GM23338 (cell line): ENCODE measurements at regions not wholly inside any gene's neighbourhood (a gene's known extent, or its start where the extent isn't known, plus 50 kb on each side); places are given as distances from the start of the nearest gene placed in this dataset.

ENCODE experiments used
- ATAC-seq: fragments of 200-7000 bp; cut with Tn5 transposase; 3 replicates; pipeline ENCODE4 v1.9.1; 2020
- DNase-seq: peaks from one replicate; pipeline ENCODE4 v3.0.0-alpha.2; 2015; ENCODE audit warnings: low spot score
- H2AFZ ChIP-seq: fragments of 200-600 bp; sonication (generic); 2 replicates; pipeline ENCODE4 v1.8.0; 2016; ENCODE audit warnings: antibody characterized with exemption, mild to moderate bottlenecking, moderate library complexity
- H3F3A ChIP-seq: fragments of 200-600 bp; sonication (generic); replicated peaks from 2 replicates; pipeline ENCODE4 v1.8.0; 2017; ENCODE audit warnings: antibody characterized with exemption, mixed run types, low read depth
- H3K27ac ChIP-seq: fragments of 200-600 bp; sonication (generic); 2 replicates; pipeline ENCODE4 v1.6.1; 2016; ENCODE audit warnings: low read depth
- H3K27me3 ChIP-seq: fragments of 200-600 bp; sonication (generic); 2 replicates; pipeline ENCODE4 v1.8.0; 2016; ENCODE audit warnings: mild to moderate bottlenecking, mixed run types, moderate library complexity; ENCODE audit not compliant: insufficient read depth
- H3K36me3 ChIP-seq: fragments of 200-600 bp; sonication (generic); 2 replicates; pipeline ENCODE4 v1.8.0; 2016; ENCODE audit warnings: mild to moderate bottlenecking; ENCODE audit not compliant: insufficient read depth
- H3K4me1 ChIP-seq: fragments of 200-600 bp; sonication (generic); 2 replicates; pipeline ENCODE4 v1.8.0; 2016; ENCODE audit warnings: mild to moderate bottlenecking, moderate library complexity; ENCODE audit not compliant: insufficient read depth
- H3K4me2 ChIP-seq: fragments of 200-600 bp; sonication (generic); 2 replicates; pipeline ENCODE4 v1.7.1; 2017; ENCODE audit warnings: mixed run types
- H3K4me3 ChIP-seq: fragments of 200-600 bp; sonication (generic); 2 replicates; pipeline ENCODE4 v1.6.1; 2016; ENCODE audit warnings: mixed run types
- H3K79me2 ChIP-seq: fragments of 200-600 bp; sonication (generic); replicated peaks from 2 replicates; pipeline ENCODE4 v1.8.0; 2017; ENCODE audit warnings: mild to moderate bottlenecking; ENCODE audit not compliant: insufficient read depth
- H3K9me2 ChIP-seq: fragments of 200-600 bp; sonication (generic); 2 replicates; pipeline ENCODE4 v1.8.0; 2017; ENCODE audit not compliant: insufficient read depth
- H4K20me1 ChIP-seq: fragments of 200-600 bp; sonication (generic); replicated peaks from 2 replicates; pipeline ENCODE4 v1.8.0; 2017; ENCODE audit warnings: mild to moderate bottlenecking; ENCODE audit not compliant: insufficient read depth
- H3K27ac Mint-ChIP-seq: 2 replicates; pipeline ENCODE4 v1.8.0; 2020; ENCODE audit warnings: inconsistent platforms, mild to moderate bottlenecking, moderate library complexity, mixed read lengths
- H3K27me3 Mint-ChIP-seq: 3 replicates; pipeline ENCODE4 v1.8.0; 2022; ENCODE audit warnings: low read depth, mild to moderate bottlenecking, moderate library complexity, mixed read lengths, inconsistent platforms; ENCODE audit not compliant: insufficient read depth, poor library complexity
- H3K36me3 Mint-ChIP-seq: 3 replicates; pipeline ENCODE4 v1.8.0; 2021; ENCODE audit warnings: low read depth, mild to moderate bottlenecking, inconsistent platforms, moderate library complexity, mixed read lengths
- H3K4me1 Mint-ChIP-seq: 3 replicates; pipeline ENCODE4 v1.8.0; 2020; ENCODE audit warnings: mild to moderate bottlenecking, inconsistent platforms, mixed read lengths
- H3K4me3 Mint-ChIP-seq: 3 replicates; pipeline ENCODE4 v1.8.0; 2021; ENCODE audit warnings: moderate library complexity, mild to moderate bottlenecking, inconsistent platforms, mixed read lengths
- H3K9me3 Mint-ChIP-seq: 3 replicates; pipeline ENCODE4 v1.8.0; 2020; ENCODE audit warnings: moderate library complexity, mild to moderate bottlenecking, inconsistent platforms, mixed read lengths
- CTCF ChIP-seq, 2 experiments: fragments of 200-600 bp in 1 of 2; sonication (generic) in 1 of 2; conservative IDR thresholded peaks; 2 replicates each; pipeline versions ENCODE4 v1.5.1 to v1.6.1; 2016 to 2017; ENCODE audit warnings: antibody characterized with exemption in 2 of 2, low read depth in 2 of 2, mild to moderate bottlenecking in 2 of 2, moderate library complexity in 1 of 2
- ETS1 ChIP-seq: IDR thresholded peaks from 2 replicates; pipeline ENCODE4 v1.6.1; 2016; ENCODE audit warnings: antibody characterized with exemption
- EZH2 ChIP-seq: fragments of 200-600 bp; sonication (generic); IDR thresholded peaks from one replicate; pipeline ENCODE4 v1.8.0; 2017; ENCODE audit warnings: antibody characterized with exemption, mild to moderate bottlenecking, low read depth; ENCODE audit not compliant: unreplicated experiment
- EZH2phosphoT487 ChIP-seq: fragments of 200-600 bp; sonication (generic); IDR thresholded peaks from one replicate; pipeline ENCODE4 v1.8.1; 2018; ENCODE audit warnings: antibody characterized with exemption; ENCODE audit not compliant: unreplicated experiment
- NANOG ChIP-seq: IDR thresholded peaks from 2 replicates; pipeline ENCODE4 v1.6.1; 2016; ENCODE audit warnings: antibody characterized with exemption, borderline replicate concordance
- REST ChIP-seq: IDR thresholded peaks from one replicate; pipeline ENCODE4 v1.6.1; 2018; ENCODE audit warnings: antibody characterized with exemption; ENCODE audit not compliant: unreplicated experiment
- STAT1 ChIP-seq: IDR thresholded peaks from one replicate; pipeline ENCODE4 v1.6.1; 2016; ENCODE audit warnings: antibody characterized with exemption; ENCODE audit not compliant: unreplicated experiment
- ZNF331 ChIP-seq: fragments of 250-450 bp; sonication (Bioruptor Pico); IDR thresholded peaks from 2 replicates; pipeline ENCODE4 v1.5.0; 2020; ENCODE audit warnings: low read depth, mild to moderate bottlenecking, moderate library complexity

GRCh38 chrX:121455890-121456289 is 408.5 kb downstream of the GLUD2 start:
- no peak overlapping the region for H3K4me3 ChIP-seq
- H3K9me2 ChIP-seq = no peaks in the 10 kb centered on the region
- Mint-ChIP-seq H3K27me3 (no peaks in the 10 kb centered on the region), H3K27ac (no peak overlapping the region), H3K36me3 (no peaks in the 10 kb centered on the region), H3K9me3 (no peaks in the 10 kb centered on the region), H3K4me3 (no peak overlapping the region), H3K4me1 (no peaks in the 10 kb centered on the region)
- ATAC-seq (no peak), DNase-seq (no peak)
- no peaks in the 10 kb centered on the region for H3K27me3 ChIP-seq
- no peaks in the 10 kb centered on the region for H3F3A ChIP-seq
- no peak overlapping the region for H3K27ac ChIP-seq
- no peaks in the 10 kb centered on the region for H4K20me1 ChIP-seq
- no peak overlapping the region for H3K4me2 ChIP-seq
- H3K36me3 ChIP-seq = no peaks in the 10 kb centered on the region
- TF ChIP-seq EZH2phosphoT487 (no peak), EZH2 (no peak), NANOG (no peak), CTCF (conservative IDR thresholded peaks at IDR 0.05; ENCODE audit: low read depth in 2 of 2) (no peak), ETS1 (no peak), STAT1 (no peak), ZNF331 (CRISPR knock-in tag) (no peak)
- H3K4me1 ChIP-seq = no peaks in the 10 kb centered on the region
- H3K79me2 ChIP-seq = no peaks in the 10 kb centered on the region
- no peak overlapping the region for H2AFZ ChIP-seq

GRCh38 chrX:121456315-121456714 is 408.9 kb downstream of the GLUD2 start:
- H4K20me1 ChIP-seq = no peaks in the 10 kb centered on the region
- no peak for ATAC-seq
- no peak for TF ChIP-seq CTCF (conservative IDR thresholded peaks at IDR 0.05; ENCODE audit: low read depth in 2 of 2)
- no peak for TF ChIP-seq REST
- TF ChIP-seq ZNF331 (CRISPR knock-in tag) = no peak
- no peak for TF ChIP-seq ETS1

More at GRCh38 chrX:121456315-121456714, 408.9 kb downstream of the GLUD2 start:
- Histone ChIP-seq H3K4me1 (no peaks in the 10 kb centered on the region), H3K4me2 (no peak overlapping the region), H3F3A (no peaks in the 10 kb centered on the region), H3K27ac (no peak overlapping the region), H2AFZ (no peak overlapping the region), H3K36me3 (no peaks in the 10 kb centered on the region), H3K9me2 (no peaks in the 10 kb centered on the region), H3K27me3 (no peaks in the 10 kb centered on the region), H3K4me3 (no peak overlapping the region), H3K79me2 (no peaks in the 10 kb centered on the region)
- Mint-ChIP-seq H3K9me3 (no peaks in the 10 kb centered on the region), H3K27ac (no peak overlapping the region), H3K4me1 (no peaks in the 10 kb centered on the region), H3K27me3 (no peaks in the 10 kb centered on the region), H3K36me3 (no peaks in the 10 kb centered on the region), H3K4me3 (no peak overlapping the region)
- DNase-seq = no peak
